ENCODE measurements at regions not wholly inside any gene's neighbourhood (a gene's known extent, or its start where the extent isn't known, plus 50 kb on each side); places are given as distances from the start of the nearest gene placed in this dataset.

GRCh38 chr2:241991299-241991698 lies 121.8 kb downstream of the RTP5 start:
- in situ Hi-C loops (cut with HindIII; ENCODE audit: low sequenced_read_pairs) = no loop called here
- no peak for TF ChIP-seq CTCF (IDR thresholded peaks at IDR 0.05; ENCODE audit: low read depth, low read length)
- no peak overlapping the region for H3K4me3 ChIP-seq (ENCODE audit: low read depth, low read length)
- DNase-seq (ENCODE audit: low read depth, low spot score) = no peak

DNA sequence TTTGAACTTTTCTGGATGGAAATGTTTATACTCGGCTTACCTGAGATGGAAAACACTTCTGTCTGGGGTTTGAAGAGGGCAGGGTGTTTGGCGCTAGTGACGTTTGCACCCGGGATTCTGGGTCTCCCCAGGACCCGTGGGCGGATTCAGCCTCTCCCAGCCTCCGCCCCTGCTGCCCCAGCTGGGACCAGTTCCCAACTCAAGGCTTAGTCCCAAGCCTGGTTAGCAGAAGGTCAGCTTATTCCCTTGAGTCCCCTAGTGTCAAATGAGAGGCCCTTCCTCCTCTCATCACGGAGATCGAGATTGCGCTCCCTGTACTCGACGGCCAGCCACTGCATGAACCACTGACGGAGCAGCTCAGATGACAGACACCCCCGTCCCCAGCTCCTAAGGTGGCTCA lies 123.2 kb downstream of the RTP5 start:
- no peak for DNase-seq (ENCODE audit: low read depth, low spot score)
- TF ChIP-seq CTCF (IDR thresholded peaks at IDR 0.05; ENCODE audit: low read depth, low read length) = no peak
- H3K4me3 ChIP-seq (ENCODE audit: low read depth, low read length) = no peak overlapping the region
- in situ Hi-C loops (cut with HindIII; ENCODE audit: low sequenced_read_pairs) = no loop called here

GRCh38 chr2:241993386-241994005 lies 124.0 kb downstream of the RTP5 start:
- H3K4me3 ChIP-seq (ENCODE audit: low read depth, low read length) = no peak overlapping the region
- no peak for DNase-seq (ENCODE audit: low read depth, low spot score)
- TF ChIP-seq CTCF (IDR thresholded peaks at IDR 0.05; ENCODE audit: low read depth, low read length) = no peak
- in situ Hi-C loops (cut with HindIII; ENCODE audit: low sequenced_read_pairs) = no loop called here

GRCh38 chr2:241994086-241994485 lies 124.6 kb downstream of the RTP5 start:
- in situ Hi-C loops (cut with HindIII; ENCODE audit: low sequenced_read_pairs) = no loop called here
- DNase-seq (ENCODE audit: low read depth, low spot score) = no peak
- no peak for TF ChIP-seq CTCF (IDR thresholded peaks at IDR 0.05; ENCODE audit: low read depth, low read length)
- H3K4me3 ChIP-seq (ENCODE audit: low read depth, low read length) = no peak overlapping the region

DNA sequence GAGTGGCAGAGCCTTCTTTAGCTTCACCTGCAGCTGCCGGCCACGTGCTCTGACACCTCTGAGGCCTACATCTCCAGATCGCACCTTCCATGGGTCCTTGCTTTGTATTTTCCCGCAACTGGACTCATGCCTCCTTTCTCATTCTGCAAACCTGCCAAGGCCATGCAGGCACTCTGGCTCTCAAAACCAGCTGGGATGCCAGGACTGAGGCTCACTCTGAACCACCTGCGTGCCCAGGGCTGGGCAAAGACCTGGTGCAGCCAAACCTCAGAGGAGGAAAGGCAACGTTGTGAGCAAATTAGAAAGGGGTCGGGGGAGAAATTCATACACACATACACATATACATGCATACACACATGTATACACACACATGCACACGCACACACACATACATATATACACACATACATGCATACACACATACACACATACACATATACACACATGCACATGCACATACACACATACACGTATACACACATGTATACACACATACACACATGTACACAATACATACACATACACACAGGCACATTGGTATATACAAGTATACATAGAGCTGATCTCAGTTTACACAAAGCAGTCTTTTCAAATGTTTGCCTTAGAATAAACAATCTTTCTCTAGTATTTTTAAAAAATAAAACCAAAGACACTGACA lies 125.2 kb downstream of the RTP5 start:
- no peak for DNase-seq (ENCODE audit: low read depth, low spot score)
- no peak overlapping the region for H3K4me3 ChIP-seq (ENCODE audit: low read depth, low read length)
- TF ChIP-seq CTCF (IDR thresholded peaks at IDR 0.05; ENCODE audit: low read depth, low read length) = no peak
- in situ Hi-C loops (cut with HindIII; ENCODE audit: low sequenced_read_pairs) = no loop called here

DNA sequence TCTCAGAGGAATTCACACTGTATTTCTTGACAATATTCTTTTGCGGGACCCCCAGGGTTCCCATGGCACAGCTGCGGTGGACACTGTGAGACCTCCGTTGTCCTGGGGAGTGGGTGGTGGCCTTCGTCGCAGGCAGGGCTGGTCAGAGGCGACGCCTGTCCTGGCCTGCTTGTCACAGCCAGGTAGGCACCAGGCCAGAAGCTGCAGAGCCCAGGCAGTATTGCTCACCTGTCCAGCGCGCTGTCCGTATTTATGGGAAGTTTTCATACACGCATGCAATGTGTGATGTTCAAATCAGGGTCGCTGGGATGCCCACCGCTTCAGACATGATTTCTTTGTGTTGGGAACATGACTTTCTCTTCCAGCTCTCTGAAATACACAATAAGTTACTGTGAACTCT lies 126.6 kb downstream of the RTP5 start:
- no peak for DNase-seq (ENCODE audit: low read depth, low spot score)
- TF ChIP-seq CTCF (IDR thresholded peaks at IDR 0.05; ENCODE audit: low read depth, low read length) = no peak
- in situ Hi-C loops (cut with HindIII; ENCODE audit: low sequenced_read_pairs) = no loop called here
- H3K4me3 ChIP-seq (ENCODE audit: low read depth, low read length) = no peak overlapping the region
